Stimulated activated memory B cell treated with anti-CD40 and anti-IgM and Interleukin-4, amounts not matched to agents 10 μg/mL and 1 μg/mL and 100 μg/mL, for 72 hours (primary cell): ENCODE measurements at regions not wholly inside any gene's neighbourhood (a gene's known extent, or its start where the extent isn't known, plus 50 kb on each side); places are given as distances from the start of the nearest gene placed in this dataset.

Experiments
- ATAC-seq: fragments of 150-1000 bp; cut with Tn5 transposase; 2 replicates; pipeline ENCODE4 v1.10.0; 2021
- H3K27ac Mint-ChIP-seq: one replicate; pipeline ENCODE4 v1.8.0; 2022; ENCODE audit warnings: mild to moderate bottlenecking, mixed read lengths
- H3K27me3 Mint-ChIP-seq: one replicate; pipeline ENCODE4 v1.8.0; 2022; ENCODE audit warnings: mixed read lengths
- H3K36me3 Mint-ChIP-seq: one replicate; pipeline ENCODE4 v1.8.0; 2022; ENCODE audit warnings: mixed read lengths
- H3K4me1 Mint-ChIP-seq: one replicate; pipeline ENCODE4 v1.8.0; 2022; ENCODE audit warnings: mixed read lengths
- H3K4me3 Mint-ChIP-seq: one replicate; pipeline ENCODE4 v1.8.0; 2022; ENCODE audit warnings: mild to moderate bottlenecking, moderate library complexity, mixed read lengths
- H3K9me3 Mint-ChIP-seq: one replicate; pipeline ENCODE4 v1.8.0; 2022; ENCODE audit warnings: mixed read lengths

- Mint-ChIP-seq H3K4me3 (no peak overlapping the region), H3K27me3 (no peaks in the 10 kb centered on the region), H3K36me3 (no peaks in the 10 kb centered on the region), H3K4me1 (no peaks in the 10 kb centered on the region), H3K27ac (no peak overlapping the region), H3K9me3 (no peaks in the 10 kb centered on the region)
- no peak for ATAC-seq
Measured at GRCh38 chr1:103177108-103177775, 68.9 kb upstream of the COL11A1 start.

- Mint-ChIP-seq H3K27me3 (no peaks in the 10 kb centered on the region), H3K36me3 (no peaks in the 10 kb centered on the region), H3K9me3 (peaks cover 3% of the 10 kb centered on the region), H3K27ac (no peak overlapping the region), H3K4me1 (no peaks in the 10 kb centered on the region), H3K4me3 (no peak overlapping the region)
- no peak for ATAC-seq
Measured at GRCh38 chr1:103171041-103171590, 62.8 kb upstream of the COL11A1 start.

- ATAC-seq, result no peak
- no peak overlapping the region for H3K4me3 Mint-ChIP-seq
- H3K27me3 Mint-ChIP-seq, result no peaks in the 10 kb centered on the region
- no peak overlapping the region for H3K27ac Mint-ChIP-seq
- H3K4me1 Mint-ChIP-seq, result no peaks in the 10 kb centered on the region
- H3K9me3 Mint-ChIP-seq, result peaks cover 6% of the 10 kb centered on the region
- H3K36me3 Mint-ChIP-seq, result no peaks in the 10 kb centered on the region
Measured at GRCh38 chr1:103170609-103171008, 62.3 kb upstream of the COL11A1 start.

GRCh38 chr1:103162360-103162759 is 54.0 kb upstream of the COL11A1 start:
- Mint-ChIP-seq H3K36me3 (no peaks in the 10 kb centered on the region), H3K27me3 (no peaks in the 10 kb centered on the region), H3K27ac (no peak overlapping the region), H3K9me3 (peaks cover 6% of the 10 kb centered on the region), H3K4me1 (no peaks in the 10 kb centered on the region), H3K4me3 (no peak overlapping the region)
- ATAC-seq, result no peak

GRCh38 chr1:103160281-103160680 is 52.0 kb upstream of the COL11A1 start:
- no peak for ATAC-seq
- Mint-ChIP-seq H3K36me3 (no peaks in the 10 kb centered on the region), H3K27me3 (no peaks in the 10 kb centered on the region), H3K27ac (no peak overlapping the region), H3K4me3 (no peak overlapping the region), H3K4me1 (no peaks in the 10 kb centered on the region), H3K9me3 (no peaks in the 10 kb centered on the region)
